HG02678 (cell line): ENCODE measurements at regions not wholly inside any gene's neighbourhood (a gene's known extent, or its start where the extent isn't known, plus 50 kb on each side); places are given as distances from the start of the nearest gene placed in this dataset.
"Not testable (repeated sequence)": the region's sequence is repeated elsewhere in the genome, so short reads cannot be mapped to it uniquely, and the experiment has no call there.

Source experiments
- ATAC-seq: cut with Tn5 transposase; IDR thresholded peaks from one replicate; pipeline ENCODE4 v1.9.1; 2021; ENCODE audit warnings: mild to moderate bottlenecking, moderate library complexity; ENCODE audit not compliant: unreplicated experiment

- no peak for ATAC-seq
Observed at GRCh38 chr12:84075991-84076390, 836.6 kb downstream of the SLC6A15 start.

- no peak for ATAC-seq
Observed at GRCh38 chr12:84073401-84073800, 839.2 kb downstream of the SLC6A15 start.

- no peak for ATAC-seq
Observed at GRCh38 chr12:84072961-84073360, 839.6 kb downstream of the SLC6A15 start.

GRCh38 chr12:84070292-84070691, 842.3 kb downstream of the SLC6A15 start:
- no peak for ATAC-seq

- ATAC-seq: no peak
Observed at GRCh38 chr12:84069699-84070098, 842.9 kb downstream of the SLC6A15 start.

- no peak for ATAC-seq
Observed at GRCh38 chr12:84069198-84069597, 843.4 kb downstream of the SLC6A15 start.

GRCh38 chr12:84058136-84058535, 854.5 kb downstream of the SLC6A15 start:
- ATAC-seq: no peak

- ATAC-seq: no peak
Observed at GRCh38 chr12:84054811-84055210, 857.8 kb downstream of the SLC6A15 start.

- ATAC-seq: no peak
Observed at GRCh38 chr12:84047881-84048280, 864.7 kb downstream of the SLC6A15 start.

- ATAC-seq: no peak
Observed at GRCh38 chr12:84046859-84047258, 865.7 kb downstream of the SLC6A15 start.

GRCh38 chr12:84043355-84043754, 869.2 kb downstream of the SLC6A15 start:
- no peak for ATAC-seq

- ATAC-seq: no peak
Observed at GRCh38 chr12:84038242-84038641, 874.4 kb downstream of the SLC6A15 start.

- no peak for ATAC-seq
Observed at GRCh38 chr12:84036912-84037311, 875.7 kb downstream of the SLC6A15 start.

GRCh38 chr12:84035766-84036165, 876.8 kb downstream of the SLC6A15 start:
- ATAC-seq: no peak

- ATAC-seq: no peak
Observed at GRCh38 chr12:84034871-84035270, 877.7 kb downstream of the SLC6A15 start.

GRCh38 chr12:84033162-84033561, 879.4 kb downstream of the SLC6A15 start:
- no peak for ATAC-seq

- ATAC-seq: not testable (repeated sequence)
Observed at GRCh38 chr12:84018556-84019179, 893.9 kb downstream of the SLC6A15 start.

- ATAC-seq: no peak
Observed at GRCh38 chr12:84016956-84017355, 895.6 kb downstream of the SLC6A15 start.

- no peak for ATAC-seq
Observed at GRCh38 chr12:83997423-83997822, 915.2 kb downstream of the SLC6A15 start.

- ATAC-seq: no peak
Observed at GRCh38 chr12:83996671-83997070, 915.9 kb downstream of the SLC6A15 start.

GRCh38 chr12:83985084-83985483, 927.5 kb downstream of the SLC6A15 start:
- no peak for ATAC-seq

GRCh38 chr12:83980398-83980797, 932.2 kb downstream of the SLC6A15 start:
- ATAC-seq: no peak

- no peak for ATAC-seq
Observed at GRCh38 chr12:83979785-83980184, 932.8 kb downstream of the SLC6A15 start.
